ENCODE measurements at regions not wholly inside any gene's neighbourhood (a gene's known extent, or its start where the extent isn't known, plus 50 kb on each side); places are given as distances from the start of the nearest gene placed in this dataset.

GRCh38 chr2:191555092-191555742 lies 122.7 kb upstream of the NABP1 start:
- ChIA-PET CTCF (interaction anchor here (0.6 to 8.8 kb wide), 28 partner anchors 9 to 622 kb away, joined by 3 to 103 read pairs (median 3); partner anchors contain the start of gene NABP1), POLR2A (interaction anchor here (1.2 kb wide), 1 partner anchor 136 kb away, joined by 3 read pairs; no protein-coding TSS in a partner anchor)
- ATAC-seq (peak; percentile 94), DNase-seq (peak; percentile 89)
- Mint-ChIP-seq H3K4me3 (no peak overlapping the region), H3K36me3 (ENCODE audit: low read depth) (no peaks in the 10 kb centered on the region), H3K27ac (no peak overlapping the region), H3K4me1 (ENCODE audit: low read depth) (peaks cover 2% of the 10 kb centered on the region), H3K27me3 (peaks cover 9% of the 10 kb centered on the region), H3K9me3 (no peaks in the 10 kb centered on the region)
- TF ChIP-seq CTCF (IDR thresholded peaks at IDR 0.05), result peak; percentile 85
- intact Hi-C loops (cut with micrococcal nuclease), result loop anchor here (2.0 to 10.0 kb wide), 2 partner anchors 240 to 608 kb away; no protein-coding TSS in a partner anchor

DNA sequence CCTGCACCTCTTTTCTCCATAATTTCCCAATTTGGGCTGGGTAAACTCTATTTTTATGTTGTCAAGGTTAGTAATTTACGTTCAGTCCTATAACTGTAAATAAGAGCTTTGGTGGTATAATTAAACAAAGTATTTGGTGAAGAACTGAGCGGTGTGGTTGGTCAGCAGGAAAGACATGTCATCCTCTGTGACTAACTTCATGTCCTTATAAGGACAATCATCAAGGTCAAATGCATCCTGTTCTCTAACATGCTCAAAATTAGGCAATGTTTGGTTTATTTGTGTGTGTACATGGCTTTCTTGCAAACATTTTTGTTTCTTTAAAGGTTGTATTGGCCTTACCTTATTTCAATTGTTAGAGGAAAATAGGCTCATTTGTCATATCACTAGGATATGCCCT lies 121.5 kb upstream of the NABP1 start:
- Mint-ChIP-seq H3K27me3 (peaks cover 10% of the 10 kb centered on the region), H3K4me3 (no peak overlapping the region), H3K4me1 (ENCODE audit: low read depth) (peaks cover 2% of the 10 kb centered on the region), H3K9me3 (no peaks in the 10 kb centered on the region), H3K36me3 (ENCODE audit: low read depth) (no peaks in the 10 kb centered on the region), H3K27ac (no peak overlapping the region)
- POLR2A ChIA-PET, result interaction anchor here (1.1 to 1.5 kb wide), 2 partner anchors 152 to 607 kb away, joined by 3 read pairs; no protein-coding TSS in a partner anchor
- DNase-seq (no peak), ATAC-seq (no peak)
- CTCF ChIA-PET, result interaction anchor here (0.8 to 8.8 kb wide), 6 partner anchors 8 to 605 kb away, joined by 3 to 103 read pairs (median 4); no protein-coding TSS in a partner anchor
- intact Hi-C loops (cut with micrococcal nuclease), result loop anchor here (10.0 kb wide), 1 partner anchor 238 kb away; no protein-coding TSS in a partner anchor
- TF ChIP-seq CTCF (IDR thresholded peaks at IDR 0.05), result no peak

DNA sequence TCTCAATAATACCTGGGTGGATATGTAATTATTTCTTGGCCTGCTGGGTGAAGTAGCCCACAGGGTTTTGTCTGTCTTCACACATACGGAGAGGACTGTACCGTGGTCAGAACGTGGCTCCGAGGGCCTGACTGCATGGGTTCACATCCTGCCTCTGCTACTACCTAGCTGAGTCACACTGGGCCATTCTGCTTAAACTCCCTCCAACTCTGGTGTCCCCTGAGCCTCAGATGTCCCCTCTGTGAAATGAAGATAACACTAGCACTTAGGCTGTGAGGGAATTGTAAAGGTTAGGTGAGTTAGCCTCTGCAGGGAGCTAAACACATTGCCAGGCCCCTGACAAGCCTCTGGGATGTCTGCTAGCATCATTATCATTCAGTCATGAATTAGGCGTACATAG lies 120.1 kb upstream of the NABP1 start:
- Mint-ChIP-seq H3K4me1 (ENCODE audit: low read depth) (peaks cover 2% of the 10 kb centered on the region), H3K36me3 (ENCODE audit: low read depth) (no peaks in the 10 kb centered on the region), H3K27me3 (peaks cover 11% of the 10 kb centered on the region), H3K4me3 (no peak overlapping the region), H3K9me3 (no peaks in the 10 kb centered on the region), H3K27ac (no peak overlapping the region)
- ChIA-PET CTCF (interaction anchor here (1.1 to 8.8 kb wide), 4 partner anchors 9 to 604 kb away, joined by 3 to 103 read pairs (median 5); no protein-coding TSS in a partner anchor), POLR2A (interaction anchor here (1.2 to 1.5 kb wide), 2 partner anchors 385 to 605 kb away, joined by 3 read pairs; no protein-coding TSS in a partner anchor)
- no peak for TF ChIP-seq CTCF (IDR thresholded peaks at IDR 0.05)
- intact Hi-C loops (cut with micrococcal nuclease), result loop anchor here (10.0 kb wide), 1 partner anchor 237 kb away; no protein-coding TSS in a partner anchor
- DNase-seq, result peak; percentile 19
- no peak for ATAC-seq

DNA sequence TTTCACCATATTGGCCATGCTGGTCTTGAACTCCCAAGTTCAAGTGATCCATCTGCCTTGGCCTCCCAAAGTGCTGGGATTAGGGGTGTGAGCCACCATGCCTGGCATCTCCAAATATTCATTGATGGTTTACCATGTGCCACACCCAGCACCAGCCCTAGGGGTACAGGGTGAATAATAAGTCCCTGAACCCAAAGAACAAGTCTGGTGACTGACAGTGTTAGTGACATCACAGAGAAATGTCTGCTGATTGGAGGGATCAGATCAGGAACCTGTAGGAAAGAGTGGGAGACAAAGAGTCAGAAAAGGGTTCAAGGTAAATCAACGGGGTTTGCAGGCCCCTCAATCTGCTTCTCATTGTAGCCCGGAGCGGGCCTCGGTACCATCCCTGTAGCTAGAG lies 118.4 kb upstream of the NABP1 start:
- ChIA-PET CTCF (interaction anchor here (8.8 kb wide), 1 partner anchor 602 kb away, joined by 103 read pairs; no protein-coding TSS in a partner anchor), POLR2A (no interaction called here)
- TF ChIP-seq CTCF (IDR thresholded peaks at IDR 0.05), result no peak
- Mint-ChIP-seq H3K36me3 (ENCODE audit: low read depth) (no peaks in the 10 kb centered on the region), H3K9me3 (no peaks in the 10 kb centered on the region), H3K4me1 (ENCODE audit: low read depth) (peaks cover 2% of the 10 kb centered on the region), H3K4me3 (no peak overlapping the region), H3K27ac (no peak overlapping the region), H3K27me3 (peaks cover 15% of the 10 kb centered on the region)
- intact Hi-C loops (cut with micrococcal nuclease), result loop anchor here (10.0 kb wide), 1 partner anchor 235 kb away; no protein-coding TSS in a partner anchor
- ATAC-seq (no peak), DNase-seq (no peak)

Data from activated CD8-positive, alpha-beta T cell treated with anti-CD3 and anti-CD28 coated beads for 36 hours (primary cell).